ENCODE measurements at regions not wholly inside any gene's neighbourhood (a gene's known extent, or its start where the extent isn't known, plus 50 kb on each side); places are given as distances from the start of the nearest gene placed in this dataset.
"Not testable (repeated sequence)": the region's sequence is repeated elsewhere in the genome, so short reads cannot be mapped to it uniquely, and the experiment has no call there.

DNA sequence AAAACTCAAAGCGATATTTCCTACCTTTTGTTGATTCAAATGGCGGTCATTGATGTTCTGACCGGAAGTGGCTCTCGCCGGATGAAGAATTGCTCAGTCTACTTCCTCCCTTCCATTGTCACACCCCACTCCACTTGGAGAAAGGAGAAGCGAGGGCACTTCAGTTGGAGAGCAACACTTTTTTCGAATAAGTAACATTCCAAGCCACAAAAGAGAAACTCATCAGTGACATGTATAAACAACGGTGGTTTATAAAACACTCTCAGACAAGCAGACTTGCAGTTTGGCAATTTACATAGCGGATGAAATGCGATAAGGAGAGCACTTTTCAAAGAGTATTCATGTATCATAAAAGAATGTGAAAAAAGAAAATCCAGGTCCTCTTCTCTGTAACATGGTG lies 919.1 kb downstream of the MCTP2 start:
- DNase-seq: no peak

GRCh38 chr15:95152741-95153140 lies 921.4 kb downstream of the MCTP2 start:
- DNase-seq: no peak

DNA sequence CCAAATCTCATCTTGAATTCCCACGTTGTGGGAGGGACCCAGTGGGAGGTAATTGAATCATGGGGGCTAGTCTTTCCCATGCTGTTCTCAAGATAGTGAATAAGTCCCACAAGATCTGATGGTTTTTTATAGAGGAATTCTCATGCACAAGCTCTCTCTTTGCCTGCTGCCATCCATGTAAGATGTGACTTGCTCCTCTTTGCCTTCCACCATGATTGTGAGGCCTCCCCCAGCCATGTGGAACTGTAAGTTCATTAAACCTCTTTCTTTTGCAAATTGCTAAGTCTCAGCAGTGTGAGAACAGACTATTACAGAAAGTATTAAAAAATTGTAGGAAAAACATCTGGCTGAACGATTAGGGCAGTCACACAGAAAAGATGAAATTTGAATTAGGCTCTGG lies 921.8 kb downstream of the MCTP2 start:
- not testable (repeated sequence) for DNase-seq

GRCh38 chr15:95160316-95160715 lies 929.0 kb downstream of the MCTP2 start:
- DNase-seq: no peak

GRCh38 chr15:95162069-95162468 lies 930.7 kb downstream of the MCTP2 start:
- no peak for DNase-seq

DNA sequence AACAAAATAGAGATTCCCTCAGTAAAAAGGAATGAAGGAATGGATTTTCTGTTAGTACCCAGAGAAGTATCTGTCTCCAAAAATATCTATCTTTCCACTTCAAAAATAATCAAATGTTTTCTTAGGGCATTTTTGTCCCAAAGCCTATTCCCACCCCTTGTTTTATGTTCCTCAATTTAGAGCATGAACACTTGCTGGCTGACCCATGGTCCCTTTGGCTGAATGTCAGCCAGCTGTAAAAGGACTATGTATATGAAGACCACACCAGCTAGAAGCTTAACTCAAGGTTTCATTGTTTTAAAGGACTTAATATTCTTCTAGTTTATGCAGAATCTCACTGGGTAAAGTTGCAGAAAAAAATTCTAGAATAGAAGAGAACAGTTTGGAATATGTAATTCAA lies 931.2 kb downstream of the MCTP2 start:
- no peak for DNase-seq

DNA sequence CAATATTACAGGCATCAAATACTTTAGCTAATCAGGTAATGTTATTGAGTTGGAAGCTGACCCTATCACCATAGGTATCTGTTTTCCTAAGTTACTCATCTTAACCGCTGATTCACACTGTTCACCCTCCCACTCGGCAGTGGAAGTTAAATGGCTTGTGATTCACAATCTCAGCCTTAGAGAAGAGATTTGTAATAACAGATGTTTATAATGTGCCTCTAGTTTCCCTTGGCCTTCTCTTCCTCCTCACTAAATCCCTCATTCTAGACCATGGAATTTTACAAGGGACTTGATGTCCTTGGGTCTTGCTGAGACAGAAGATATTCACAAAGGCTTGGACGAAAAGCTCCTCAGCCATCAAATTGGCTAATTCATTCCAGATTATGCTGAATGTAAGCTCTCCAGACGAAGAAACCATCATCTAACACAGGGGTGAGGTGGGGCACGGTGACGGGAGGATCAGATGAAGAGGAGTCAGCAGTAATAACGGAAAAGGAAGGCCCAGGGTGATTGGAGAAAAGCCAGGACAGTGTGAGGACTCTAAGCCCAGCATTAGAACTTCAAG lies 931.7 kb downstream of the MCTP2 start:
- no peak for DNase-seq

GRCh38 chr15:95168152-95168551 lies 936.8 kb downstream of the MCTP2 start:
- no peak for DNase-seq

- no peak for DNase-seq
These were observed 937.6 kb downstream of the MCTP2 start for GRCh38 chr15:95168951-95169431.

- DNase-seq: no peak
These were observed 938.4 kb downstream of the MCTP2 start for GRCh38 chr15:95169541-95170459.

DNA sequence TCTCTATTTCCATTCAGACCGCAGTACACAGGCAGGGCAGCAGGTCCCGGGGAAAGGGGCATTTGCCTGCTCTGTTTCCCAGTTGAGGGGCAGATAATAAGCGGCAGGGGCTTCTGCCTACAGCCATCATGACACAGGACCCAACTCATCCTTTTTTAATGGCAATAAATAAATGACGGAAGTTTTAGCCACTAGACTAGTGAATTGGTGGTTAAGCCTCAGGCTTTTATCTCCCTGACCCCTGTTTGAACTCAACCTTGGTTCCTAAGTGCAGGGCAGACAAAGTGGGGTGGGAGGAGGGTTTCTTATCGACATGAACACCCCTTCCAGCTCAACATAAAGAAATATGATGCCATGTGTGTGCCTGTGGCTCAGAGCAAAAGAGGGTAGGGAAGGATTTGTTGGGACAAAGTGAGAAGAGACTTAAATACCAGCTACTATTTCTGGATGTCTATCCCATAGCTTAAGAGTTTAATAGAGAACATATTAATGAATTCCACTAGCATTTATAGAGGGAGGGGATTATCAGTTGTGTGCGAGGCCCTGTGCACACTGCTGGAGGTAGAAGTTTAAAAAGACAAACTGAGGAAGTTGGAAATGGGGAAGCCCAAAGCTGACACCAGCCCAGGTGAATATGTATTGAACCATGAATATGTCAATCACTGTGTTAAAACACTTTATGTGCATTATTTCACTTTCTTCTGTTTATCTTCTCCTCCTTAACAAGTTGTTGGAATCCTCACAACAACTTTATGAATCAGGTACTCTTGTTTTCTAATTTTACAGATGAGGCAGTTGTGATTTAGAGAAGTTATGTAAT lies 939.4 kb downstream of the MCTP2 start:
- DNase-seq: no peak

DNA sequence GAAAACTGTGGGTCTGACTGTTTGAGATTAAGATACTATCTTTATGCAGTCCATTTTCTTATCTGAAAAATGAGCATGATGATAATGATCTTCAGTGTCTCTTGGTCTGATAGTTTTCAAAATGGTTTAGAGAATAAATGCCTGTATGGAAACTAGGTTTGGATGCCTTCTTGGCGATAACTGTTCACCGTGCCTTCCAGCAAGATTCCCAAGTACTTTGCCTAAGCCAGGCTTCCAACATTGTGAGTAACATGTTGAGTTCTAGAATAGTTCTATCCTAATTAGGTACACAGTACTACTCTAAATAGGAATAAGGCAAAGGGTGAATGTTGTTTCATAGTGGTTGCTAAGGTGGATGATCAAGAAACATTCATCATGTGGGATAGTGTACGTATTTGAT lies 940.2 kb downstream of the MCTP2 start:
- DNase-seq: no peak

DNA sequence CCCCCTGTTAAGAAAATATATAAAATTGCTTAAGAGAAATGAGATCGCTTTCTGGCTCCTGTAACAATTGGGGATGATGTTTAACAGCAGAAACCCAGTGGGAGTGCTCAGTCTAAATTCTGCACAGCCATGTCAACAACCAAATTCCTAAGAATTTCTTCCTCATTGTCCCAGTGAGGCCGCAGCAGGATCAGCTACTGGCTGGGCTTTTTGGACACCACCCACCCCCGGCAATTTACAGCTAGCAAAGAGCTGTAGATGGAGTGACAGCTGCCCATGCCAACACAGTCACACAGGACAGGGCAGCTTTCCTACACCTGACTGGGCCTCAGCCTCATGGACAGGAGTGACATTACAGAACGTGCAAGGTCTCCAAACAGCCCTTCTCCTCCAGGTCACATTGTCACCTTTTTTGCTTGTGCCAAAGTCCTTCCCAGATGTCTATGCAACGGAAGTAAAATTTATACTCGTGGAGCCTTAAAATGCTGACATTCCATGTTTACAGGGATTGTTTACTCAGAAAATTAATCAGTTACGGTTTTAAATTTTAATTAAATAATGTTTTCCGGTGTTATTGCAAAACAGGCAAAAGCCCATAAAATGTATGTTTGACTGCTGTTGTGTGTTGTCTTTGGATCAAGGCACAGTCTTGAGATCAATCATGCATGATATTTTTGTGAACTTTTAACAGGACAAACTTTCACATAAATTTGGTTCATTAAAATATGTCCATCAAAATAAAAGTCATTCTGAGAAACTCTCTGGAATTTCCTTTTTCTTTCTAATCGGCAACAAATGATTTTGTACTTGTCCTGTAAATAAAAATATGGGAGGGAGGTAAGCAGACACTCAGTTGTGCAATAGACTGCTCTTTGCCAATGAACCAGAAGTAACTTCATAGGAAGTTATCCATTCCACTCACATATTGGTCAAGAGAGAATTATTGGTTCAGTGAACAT lies 943.2 kb downstream of the MCTP2 start:
- DNase-seq: no peak

DNA sequence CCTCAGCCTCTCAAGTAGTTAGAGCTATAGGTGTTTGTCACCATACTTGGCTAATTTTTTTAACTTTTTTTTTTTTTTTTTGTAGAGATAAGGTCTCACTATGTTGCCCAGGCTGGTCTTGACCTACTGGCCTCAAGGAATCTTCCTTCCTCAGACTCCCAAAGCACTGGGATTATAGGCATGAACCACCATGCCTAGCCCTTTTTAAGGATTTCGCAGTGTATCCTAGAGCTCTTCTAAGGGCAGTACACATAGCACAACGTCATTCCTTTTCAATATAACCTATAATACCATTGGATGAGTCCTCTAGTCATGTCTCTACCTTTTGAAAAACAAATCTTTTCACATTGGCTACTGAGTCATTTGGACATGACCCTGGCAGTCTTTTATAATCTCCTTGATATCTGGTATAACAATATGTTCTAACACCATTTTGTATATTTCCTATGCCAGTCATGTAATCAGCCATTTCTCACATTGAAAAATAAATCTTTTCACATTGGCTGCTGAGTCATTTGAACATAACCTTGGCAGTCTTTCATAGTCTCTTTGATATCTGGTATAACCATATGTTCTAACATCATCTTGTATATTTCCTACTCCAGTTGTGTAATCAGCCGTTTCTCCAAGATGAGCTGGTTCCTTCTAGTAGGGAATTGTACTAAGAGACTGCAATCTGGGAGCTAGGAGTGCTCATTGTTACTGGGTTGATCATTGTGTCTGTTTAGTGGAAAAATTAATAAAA lies 944.7 kb downstream of the MCTP2 start:
- DNase-seq: no peak

DNA sequence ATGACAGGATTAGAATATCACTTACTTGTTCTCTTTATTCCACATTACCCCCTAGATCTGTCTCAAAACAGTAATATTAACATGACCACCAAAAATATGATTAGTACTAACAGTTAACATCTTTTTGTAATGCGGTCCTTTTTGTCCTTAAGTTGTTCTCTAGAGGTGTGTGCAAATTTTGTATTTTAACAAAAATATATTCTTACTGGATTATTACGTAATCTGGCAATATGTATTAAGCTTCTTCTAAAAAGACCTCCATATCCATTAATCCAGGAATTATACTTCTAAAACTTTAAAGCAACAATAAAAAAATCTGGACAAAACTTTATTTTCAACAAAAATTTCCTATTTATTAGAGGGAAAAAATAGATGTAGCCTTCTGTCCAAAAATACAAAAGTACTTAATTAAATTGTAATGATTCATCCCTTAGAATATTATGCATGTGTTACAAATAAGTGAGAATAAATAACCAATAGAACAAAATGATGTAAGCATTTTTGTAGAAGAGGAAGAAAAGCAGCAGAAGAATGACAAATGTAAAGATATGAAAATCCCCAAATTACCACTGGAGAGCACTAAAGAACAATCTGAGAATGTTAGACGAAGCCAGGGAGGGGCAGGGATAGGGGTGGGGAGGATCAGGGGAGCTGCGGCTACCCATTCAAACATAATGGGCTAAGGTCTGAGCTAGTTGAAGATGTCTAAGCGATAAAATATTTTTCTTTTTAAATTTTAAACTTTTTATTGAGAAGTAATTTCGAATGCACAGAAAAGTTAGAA lies 945.6 kb downstream of the MCTP2 start:
- no peak for DNase-seq

DNA sequence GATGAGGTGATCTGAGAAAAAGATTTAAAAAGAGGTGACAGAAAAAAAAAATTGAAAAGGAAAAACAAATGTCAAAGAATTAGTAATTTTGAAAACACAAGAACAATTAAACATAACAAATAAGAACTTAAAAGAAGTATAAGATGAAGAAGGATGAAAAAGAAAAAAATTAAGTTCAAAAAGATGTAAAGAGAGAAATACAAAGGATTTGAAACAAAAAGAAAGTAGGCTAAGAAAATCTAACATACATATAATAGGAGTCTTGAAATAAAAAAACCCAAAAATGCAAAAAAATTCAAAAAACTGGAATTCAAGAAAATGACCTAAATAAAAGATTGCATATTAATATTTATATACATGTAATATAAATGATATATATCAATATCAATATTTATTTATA lies 949.2 kb downstream of the MCTP2 start:
- DNase-seq: no peak

DNA sequence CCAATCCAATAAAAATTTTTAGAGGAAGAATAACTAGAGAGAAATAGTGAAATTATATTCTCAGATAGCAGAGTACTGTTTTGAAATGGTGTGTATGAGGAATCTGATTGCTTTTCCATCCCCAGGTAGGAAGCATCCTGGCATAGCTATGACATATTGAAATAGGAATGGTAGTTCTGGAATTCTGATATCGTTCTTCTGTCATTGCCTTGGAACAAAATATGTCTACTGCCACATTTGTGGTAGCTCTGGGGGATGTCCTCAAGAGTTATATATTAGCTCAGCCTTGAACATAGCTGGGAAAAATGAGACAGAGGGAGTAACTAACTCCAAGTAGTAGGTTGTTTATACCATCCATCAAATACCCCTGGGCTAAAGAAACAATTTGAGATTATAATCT lies 950.7 kb downstream of the MCTP2 start:
- no peak for DNase-seq

GRCh38 chr15:95192923-95193322 lies 961.6 kb downstream of the MCTP2 start:
- no peak for DNase-seq

DNA sequence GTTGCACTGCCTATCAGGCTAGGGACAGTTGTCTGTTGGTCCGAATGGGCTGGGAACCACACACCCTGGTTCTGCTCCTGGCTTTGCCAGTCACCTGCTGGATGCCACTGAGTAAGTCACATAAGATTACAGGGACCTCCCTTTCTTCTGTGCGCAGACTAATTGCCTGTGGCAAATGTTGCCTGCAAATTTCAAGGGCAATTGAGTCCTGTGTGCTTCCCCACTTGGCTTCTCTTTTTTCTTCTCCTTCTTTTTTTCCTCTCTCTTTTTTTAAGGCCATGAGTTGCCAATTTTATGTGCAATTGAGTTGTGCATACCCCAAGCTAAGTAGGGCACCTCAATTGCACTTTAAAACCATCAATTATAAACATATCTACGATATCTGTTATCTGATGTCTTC lies 963.4 kb downstream of the MCTP2 start:
- DNase-seq: no peak

DNA sequence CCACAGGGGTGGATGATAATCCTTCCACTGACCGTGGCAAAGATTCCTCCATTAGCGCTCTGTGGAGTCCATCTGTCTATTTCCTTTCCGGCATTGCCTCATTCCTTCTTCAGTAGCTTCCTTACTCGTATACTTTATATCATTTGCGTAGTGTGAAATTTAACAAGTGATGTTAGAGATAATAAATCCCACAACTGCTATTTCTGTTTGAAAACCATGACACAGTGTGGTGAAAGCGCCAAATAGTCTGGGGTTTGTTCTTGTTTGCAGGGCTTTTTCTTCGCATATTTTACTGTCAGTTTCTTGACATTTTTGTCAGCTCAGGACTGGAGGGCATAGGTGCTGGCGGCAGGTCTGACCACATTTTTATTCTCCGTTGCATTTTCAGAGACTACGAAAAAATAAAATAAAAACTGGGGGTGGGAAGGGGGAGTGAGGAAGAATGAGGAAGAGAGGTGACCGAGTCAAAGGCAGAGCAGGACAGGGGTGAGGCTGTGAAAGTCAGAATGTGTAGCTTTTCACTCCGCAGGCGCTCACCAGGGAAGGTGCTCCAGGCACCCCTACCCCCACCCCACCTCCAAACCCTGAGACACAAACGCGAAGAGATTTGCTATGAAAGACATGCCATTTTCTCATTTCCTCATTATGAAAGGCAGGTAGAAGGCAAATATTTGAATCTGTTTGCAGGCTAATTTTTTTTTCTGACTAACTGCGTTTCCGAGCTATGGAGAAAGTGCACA lies 965.0 kb downstream of the MCTP2 start:
- DNase-seq: no peak

Data from activated CD4-positive, alpha-beta T cell treated with anti-CD3 and anti-CD28 coated beads, Interleukin-2, amount 50 U/mL, for 1 hour (primary cell).